Kasumi-1 (cell line): ENCODE measurements at regions not wholly inside any gene's neighbourhood (a gene's known extent, or its start where the extent isn't known, plus 50 kb on each side); places are given as distances from the start of the nearest gene placed in this dataset.

Experiments used
- DNase-seq, 2 experiments: peaks; one replicate each; lab custom pipeline; 2025; lab: John Stamatoyannopoulos, UW

DNA sequence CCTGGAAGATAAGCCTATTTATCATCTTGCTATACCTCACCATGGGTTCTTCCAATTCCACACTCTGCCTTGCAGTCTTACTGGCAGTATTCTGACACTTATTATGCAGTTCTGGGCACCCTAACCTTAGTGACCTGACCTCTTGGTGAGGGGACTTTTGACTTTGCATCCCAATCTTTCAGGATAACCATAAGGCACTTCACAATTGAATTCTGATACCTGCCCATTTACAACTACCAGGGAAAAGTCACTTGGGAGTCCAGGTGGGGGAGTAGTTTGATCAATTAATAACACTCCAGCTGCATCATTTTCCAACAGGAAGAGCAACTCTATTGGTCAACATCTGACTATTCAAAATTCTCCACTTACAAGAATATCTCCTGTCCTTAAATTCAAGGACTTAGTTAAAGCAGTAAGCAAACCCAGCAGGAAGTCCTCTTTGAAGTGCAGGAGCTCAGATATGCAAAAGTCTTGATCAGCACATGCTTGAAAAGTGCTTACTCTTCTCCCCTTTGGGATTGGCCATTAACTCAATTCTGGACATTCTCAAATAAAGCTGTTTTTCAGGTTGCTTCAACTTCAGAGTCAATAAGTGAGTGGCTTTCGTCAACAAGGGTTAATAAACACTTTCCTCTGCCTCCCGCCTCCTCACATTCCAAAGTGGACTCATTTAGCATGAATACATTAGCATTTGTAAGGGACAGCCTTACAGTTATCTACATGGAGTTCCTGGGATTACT is 177.4 kb upstream of the NRIP1 start:
- no peak for DNase-seq

- DNase-seq = no peak
Observed at GRCh38 chr21:15242906-15243305, 178.1 kb upstream of the NRIP1 start.

DNA sequence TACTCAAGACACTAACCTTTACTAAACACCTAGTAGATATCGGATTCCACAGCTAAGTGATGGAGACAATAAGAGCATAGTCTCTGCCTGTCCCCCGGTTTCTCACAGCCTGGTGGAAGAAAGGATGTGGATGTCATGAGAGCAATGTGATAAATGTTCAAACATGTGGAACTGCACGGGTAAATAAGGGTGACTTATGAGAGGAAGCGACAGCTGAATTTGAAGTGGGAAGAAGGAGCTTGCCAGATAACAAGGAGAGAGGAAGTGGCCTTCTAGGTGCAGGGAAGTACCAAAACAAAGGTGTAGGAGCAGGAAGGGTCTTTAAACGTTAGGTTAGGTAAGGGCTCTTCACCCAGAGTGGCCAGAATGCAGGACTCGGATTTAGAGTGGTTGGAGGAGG is 178.6 kb upstream of the NRIP1 start:
- no peak for DNase-seq

GRCh38 chr21:15247613-15248012 is 182.8 kb upstream of the NRIP1 start:
- no peak for DNase-seq

DNA sequence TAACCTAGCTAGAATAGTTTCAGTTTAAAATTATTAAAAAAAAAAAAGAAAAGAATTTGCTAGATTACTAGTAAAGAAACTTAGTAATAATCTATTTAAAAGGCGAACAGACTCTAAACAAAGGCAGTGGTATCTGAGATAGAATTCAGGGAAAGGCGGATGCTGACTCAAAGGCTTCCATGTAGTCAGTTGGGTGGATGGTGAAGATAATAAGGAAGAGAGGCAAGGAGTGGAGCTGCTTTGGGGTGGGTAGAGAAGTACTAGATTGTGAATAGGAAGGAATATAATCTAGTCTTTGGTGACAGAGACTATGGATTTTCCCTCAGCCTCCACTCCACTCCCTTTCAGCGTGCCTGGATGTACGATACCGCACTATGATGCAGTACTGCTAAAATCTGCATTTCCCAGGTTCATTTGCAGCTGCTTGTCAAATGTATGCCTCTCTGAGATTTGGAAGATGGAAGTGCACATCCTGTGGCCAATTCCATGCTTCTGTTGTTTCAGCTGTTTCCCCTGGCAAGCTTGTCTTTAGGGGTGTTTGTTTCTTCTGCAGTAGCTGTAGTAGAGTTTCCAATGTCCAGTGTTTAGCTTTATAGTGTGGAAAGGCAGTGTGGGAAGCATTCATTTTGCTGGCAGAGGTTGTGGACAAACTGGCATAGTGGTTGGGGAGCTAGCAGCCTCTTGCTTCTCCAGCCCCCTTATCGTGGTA is 184.6 kb upstream of the NRIP1 start:
- no peak for DNase-seq

- no peak for DNase-seq
Observed at GRCh38 chr21:15250384-15250783, 185.6 kb upstream of the NRIP1 start.

DNA sequence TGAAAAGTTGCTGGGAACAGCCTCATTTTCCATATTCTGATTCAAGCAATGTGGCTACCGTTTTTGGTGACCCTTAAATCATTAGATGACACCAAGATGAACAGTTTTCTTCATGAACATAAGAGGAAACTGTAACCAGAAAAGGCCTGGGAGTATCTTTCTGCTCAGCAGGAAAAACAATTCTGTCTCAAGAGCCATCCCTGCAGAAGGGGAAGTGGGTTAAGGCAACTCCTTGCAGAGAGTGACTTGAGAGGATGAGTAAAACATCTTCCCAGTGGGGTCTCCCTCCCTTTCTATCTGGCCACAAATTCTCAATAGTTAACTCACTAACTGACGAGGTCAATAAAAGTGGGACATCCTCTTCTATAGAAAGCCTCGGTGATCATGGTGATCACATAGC is 187.6 kb upstream of the NRIP1 start:
- peak; percentile 60 to 68 for DNase-seq

GRCh38 chr21:15254111-15254510 is 189.3 kb upstream of the NRIP1 start:
- no peak for DNase-seq

- no peak for DNase-seq
Observed at GRCh38 chr21:15255261-15255660, 190.5 kb upstream of the NRIP1 start.

DNA sequence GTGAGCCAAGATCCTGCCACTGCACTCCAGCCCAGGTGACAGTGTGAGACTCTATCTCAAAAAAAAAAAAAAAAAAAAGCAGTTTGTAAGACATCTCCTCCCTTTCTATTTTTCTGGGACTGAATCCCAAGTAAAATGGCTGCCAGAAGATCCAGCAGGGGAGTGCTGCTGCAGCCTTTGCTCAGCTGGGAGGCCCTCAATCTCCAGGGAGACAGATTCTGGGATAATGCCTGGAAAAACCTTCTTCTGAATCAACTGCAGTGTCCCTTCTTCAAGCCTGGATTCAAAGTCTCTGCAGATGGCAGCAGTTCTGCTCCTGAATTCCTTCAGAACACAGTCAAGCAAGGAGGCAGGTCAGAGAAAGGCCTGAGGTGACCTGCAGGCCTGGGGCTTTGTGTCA is 191.0 kb upstream of the NRIP1 start:
- DNase-seq = no peak

DNA sequence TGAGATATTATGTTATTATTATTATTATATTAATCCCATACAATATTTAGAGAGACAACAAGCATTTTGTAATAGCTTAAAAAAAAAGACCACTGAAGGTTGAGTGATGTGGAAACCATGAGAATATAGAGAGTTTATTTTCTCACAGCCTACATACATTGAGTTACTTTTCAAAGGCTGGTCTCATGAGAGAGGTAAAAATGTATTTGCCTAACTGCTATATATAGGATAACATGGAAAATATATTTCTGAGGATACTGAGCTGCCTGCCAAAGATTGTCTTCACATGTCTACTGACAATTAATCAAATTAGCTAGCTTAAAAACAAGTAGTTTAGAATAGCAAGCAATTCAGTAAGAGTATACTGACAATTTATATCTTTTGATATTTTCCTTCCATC is 192.2 kb upstream of the NRIP1 start:
- no peak for DNase-seq

DNA sequence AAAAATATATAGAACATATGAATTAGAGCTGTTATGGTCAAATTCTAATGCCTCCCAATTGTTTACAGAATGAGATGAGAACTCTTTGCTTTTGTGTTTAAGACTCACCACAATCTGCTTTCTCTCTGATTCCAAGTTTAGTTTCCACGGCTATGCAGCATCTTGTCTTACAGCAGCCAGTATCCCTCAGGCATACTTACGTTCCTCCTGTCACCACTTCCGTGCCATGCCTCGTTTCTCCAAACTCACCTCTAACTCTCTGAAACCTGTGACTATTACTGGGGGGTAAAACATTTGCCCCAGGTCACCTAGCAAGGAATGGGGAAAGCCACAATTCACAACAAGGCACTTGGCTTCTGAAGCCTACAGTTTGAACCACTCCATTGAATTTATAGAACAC is 192.8 kb upstream of the NRIP1 start:
- DNase-seq = no peak

GRCh38 chr21:15259824-15260223 is 195.0 kb upstream of the NRIP1 start:
- DNase-seq = no peak

DNA sequence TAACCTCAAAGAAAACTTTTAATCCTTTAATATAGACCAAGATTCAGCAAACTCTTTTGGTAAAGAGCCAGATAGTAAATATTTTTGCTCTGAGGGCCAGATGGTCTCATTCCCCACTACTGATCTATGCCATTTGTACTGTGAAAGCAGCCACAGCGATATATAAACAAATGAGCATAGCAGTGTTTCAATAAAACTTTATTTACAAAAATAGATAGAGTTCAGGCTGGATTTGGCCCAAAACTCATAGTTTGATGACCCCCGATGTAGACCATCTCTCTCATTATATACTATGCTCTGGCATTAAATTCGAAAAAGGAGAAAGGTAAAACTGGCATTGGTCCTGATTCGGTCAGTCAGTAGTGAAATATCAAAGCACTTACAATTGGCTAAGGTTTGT is 195.8 kb upstream of the NRIP1 start:
- DNase-seq = no peak

GRCh38 chr21:15264084-15264665 is 199.4 kb upstream of the NRIP1 start:
- no peak for DNase-seq

DNA sequence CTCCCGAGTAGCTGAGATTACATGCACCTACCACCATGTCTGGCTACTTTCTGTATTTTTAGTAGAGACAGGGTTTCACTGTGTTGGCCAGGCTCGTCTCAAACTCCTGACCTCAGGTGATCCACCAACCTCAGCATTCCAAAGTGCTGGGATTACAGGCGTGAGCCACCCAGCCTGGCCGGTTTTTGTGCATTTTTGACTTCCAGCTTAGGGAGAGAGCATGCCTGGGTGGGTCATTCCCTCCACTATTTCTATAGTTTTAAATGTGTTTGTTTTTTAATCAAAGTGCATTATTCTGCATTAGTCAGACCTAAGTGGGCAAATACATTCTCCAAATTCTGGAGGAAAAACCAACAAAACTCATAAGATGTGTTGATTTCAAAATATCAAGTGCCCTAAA is 207.4 kb upstream of the NRIP1 start:
- no peak for DNase-seq

DNA sequence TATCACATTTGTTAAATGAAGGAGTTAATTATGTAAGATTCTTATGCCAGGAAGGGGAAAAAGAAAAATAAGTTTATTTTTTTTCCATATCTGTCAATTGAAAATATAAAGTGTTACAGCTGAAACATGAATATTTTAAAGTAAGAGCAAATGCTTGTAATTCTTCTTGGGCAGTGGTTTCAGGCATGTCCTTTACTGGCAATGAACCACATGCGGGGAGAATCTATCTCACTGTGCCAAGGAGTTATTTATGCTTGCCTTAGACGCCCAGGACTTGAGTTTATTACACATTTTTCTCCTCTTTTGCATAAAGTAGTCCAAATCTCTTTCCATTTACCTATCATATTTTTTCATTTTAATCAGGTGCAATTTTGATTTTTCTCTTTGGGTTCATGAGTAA is 207.8 kb upstream of the NRIP1 start:
- DNase-seq = no peak

DNA sequence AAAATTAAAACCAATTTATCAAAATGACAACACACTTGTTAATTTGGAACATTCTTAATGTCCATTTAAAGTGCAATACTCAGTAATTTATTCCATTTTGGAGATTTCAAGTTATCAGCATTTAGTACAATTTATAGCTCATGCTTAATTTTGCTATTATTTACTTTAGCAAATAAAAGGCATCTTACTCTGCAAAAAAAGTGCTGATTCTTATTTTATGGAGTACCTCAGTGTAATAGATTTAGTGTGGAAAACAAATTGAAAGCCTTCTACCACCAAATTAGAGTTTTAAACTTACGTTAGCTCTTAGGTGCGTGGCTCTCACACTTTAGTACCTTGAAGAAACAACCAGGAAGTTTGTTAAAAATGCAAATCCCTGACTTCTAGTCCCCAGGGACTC is 208.4 kb upstream of the NRIP1 start:
- DNase-seq = no peak

GRCh38 chr21:15274701-15275485 is 210.1 kb upstream of the NRIP1 start:
- peak in 1 of 2 experiments; percentile 5 for DNase-seq

- DNase-seq = no peak
Observed at GRCh38 chr21:15275615-15276235, 210.9 kb upstream of the NRIP1 start.

DNA sequence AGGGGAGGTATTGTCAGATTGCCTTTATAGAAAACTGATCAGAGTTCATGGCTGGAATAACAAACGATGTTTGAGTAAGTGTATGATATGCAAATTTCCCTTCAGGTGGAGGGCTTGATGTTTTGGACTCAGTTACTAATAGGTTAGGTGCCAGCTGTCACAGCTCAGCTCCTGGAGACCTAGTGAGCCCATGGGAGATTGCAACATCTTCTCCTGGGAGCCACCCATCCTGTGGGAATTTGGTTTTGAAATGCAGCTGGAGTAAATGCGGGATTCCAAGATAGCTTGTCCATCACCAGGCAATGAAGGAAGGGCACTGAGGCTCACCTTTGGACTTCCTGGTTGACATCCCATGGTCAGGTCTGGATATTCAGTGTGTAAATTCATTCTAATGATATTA is 211.4 kb upstream of the NRIP1 start:
- DNase-seq = no peak

GRCh38 chr21:15277466-15277865 is 212.7 kb upstream of the NRIP1 start:
- no peak for DNase-seq
